Liver (tissue), 8 donors: ENCODE measurements at regions not wholly inside any gene's neighbourhood (a gene's known extent, or its start where the extent isn't known, plus 50 kb on each side); places are given as distances from the start of the nearest gene placed in this dataset.

Source experiments
- DNase-seq: peaks from one replicate; pipeline ENCODE4 v3.0.0-alpha.2; 2017; ENCODE audit warnings: low spot score
- H3K27ac ChIP-seq, 2 donors: one replicate each; pipeline ENCODE4 v1.7.0; 2013; ENCODE audit warnings: inconsistent platforms in 2 of 2, low read length in 2 of 2, control low read depth in 1 of 2, low read depth in 1 of 2, mild to moderate bottlenecking in 1 of 2
- H3K27me3 ChIP-seq, 4 donors: one replicate each; pipeline versions ENCODE4 v1.6.1 to v1.7.0; 2013; ENCODE audit warnings: low read length in 3 of 4, inconsistent platforms in 1 of 4, mild to moderate bottlenecking in 1 of 4, moderate library complexity in 1 of 4; ENCODE audit not compliant: control insufficient read depth in 4 of 4, insufficient read depth in 4 of 4
- H3K36me3 ChIP-seq, 4 donors: one replicate each; pipeline versions ENCODE4 v1.6.1 to v1.7.0; 2013; ENCODE audit warnings: low read length in 3 of 4, mild to moderate bottlenecking in 3 of 4, low read depth in 1 of 4, moderate library complexity in 1 of 4; ENCODE audit not compliant: control insufficient read depth in 4 of 4, insufficient read depth in 3 of 4
- H3K4me1 ChIP-seq, 4 donors: one replicate each; pipeline versions ENCODE4 v1.6.1 to v1.7.0; 2013; ENCODE audit warnings: low read length in 3 of 4, mild to moderate bottlenecking in 3 of 4, moderate library complexity in 1 of 4; ENCODE audit not compliant: control insufficient read depth in 4 of 4, insufficient read depth in 4 of 4
- H3K4me3 ChIP-seq, 3 donors: one replicate each; pipeline versions ENCODE4 v1.6.1 to v1.7.0; 2013; ENCODE audit warnings: low read length in 3 of 3, control low read depth in 1 of 3, low read depth in 1 of 3, mild to moderate bottlenecking in 1 of 3
- H3K9ac ChIP-seq, 2 donors: one replicate each; pipeline ENCODE4 v1.7.0; 2013; ENCODE audit warnings: low read length in 2 of 2, mild to moderate bottlenecking in 2 of 2, moderate library complexity in 2 of 2, control low read depth in 1 of 2, low read depth in 1 of 2
- H3K9me3 ChIP-seq, 4 donors: one replicate each; pipeline versions ENCODE4 v1.6.1 to v1.7.0; 2013; ENCODE audit warnings: low read length in 3 of 4; ENCODE audit not compliant: control insufficient read depth in 4 of 4
- ATF3 ChIP-seq: IDR thresholded peaks from 2 replicates; pipeline ENCODE4 v1.6.1; 2016; ENCODE audit warnings: antibody characterized with exemption
- CTCF ChIP-seq: fragments of 150-350 bp; IDR thresholded peaks from 2 replicates; pipeline ENCODE4 v1.5.1; 2017; ENCODE audit warnings: improper control_type of control experiment, low read depth, low read length; ENCODE audit not compliant: missing input control
- EGR1 ChIP-seq, 2 donors: IDR thresholded peaks; 2 replicates each; pipeline ENCODE4 v1.6.1; 2016 to 2018; ENCODE audit warnings: antibody characterized with exemption in 2 of 2, low read depth in 2 of 2
- FOXA1 ChIP-seq: IDR thresholded peaks from 2 replicates; pipeline ENCODE4 v1.6.1; 2016; ENCODE audit warnings: antibody characterized with exemption
- FOXA2 ChIP-seq: IDR thresholded peaks from 2 replicates; pipeline ENCODE4 v1.6.1; 2016; ENCODE audit warnings: antibody characterized with exemption
- GABPA ChIP-seq, 2 donors: IDR thresholded peaks in 1 of 2; conservative IDR thresholded peaks in 1 of 2; 2 replicates each; pipeline ENCODE4 v1.6.1; 2016; ENCODE audit warnings: antibody characterized with exemption in 2 of 2, mild to moderate bottlenecking in 1 of 2, moderate library complexity in 1 of 2
- HNF4A ChIP-seq, 2 donors: conservative IDR thresholded peaks; 2 replicates each; pipeline ENCODE4 v1.6.1; 2016; ENCODE audit warnings: antibody characterized with exemption in 2 of 2, mild to moderate bottlenecking in 2 of 2
- HNF4G ChIP-seq: IDR thresholded peaks from 2 replicates; pipeline ENCODE4 v1.6.1; 2016; ENCODE audit warnings: antibody characterized with exemption
- JUND ChIP-seq, 2 donors: IDR thresholded peaks; 2 replicates each; pipeline ENCODE4 v1.6.1; 2016; ENCODE audit warnings: antibody characterized with exemption in 2 of 2
- NR2F2 ChIP-seq: IDR thresholded peaks from 2 replicates; pipeline ENCODE4 v1.6.1; 2016; ENCODE audit warnings: antibody characterized with exemption
- RAD21 ChIP-seq, 2 donors: IDR thresholded peaks; 2 replicates each; pipeline ENCODE4 v1.6.1; 2016; ENCODE audit warnings: antibody characterized with exemption in 2 of 2, mild to moderate bottlenecking in 2 of 2
- REST ChIP-seq: IDR thresholded peaks from 2 replicates; pipeline ENCODE4 v1.6.1; 2016; ENCODE audit warnings: antibody characterized with exemption, mild to moderate bottlenecking
- RXRA ChIP-seq, 2 donors: IDR thresholded peaks; 2 replicates each; pipeline ENCODE4 v1.6.1; 2017 to 2018; ENCODE audit warnings: antibody characterized with exemption in 2 of 2, mild to moderate bottlenecking in 1 of 2
- SP1 ChIP-seq: IDR thresholded peaks from 2 replicates; pipeline ENCODE4 v1.6.1; 2018; ENCODE audit warnings: antibody characterized with exemption, mild to moderate bottlenecking
- TAF1 ChIP-seq: conservative IDR thresholded peaks from 2 replicates; pipeline ENCODE4 v1.6.1; 2016; ENCODE audit warnings: antibody characterized with exemption, mild to moderate bottlenecking
- YY1 ChIP-seq: IDR thresholded peaks from 2 replicates; pipeline ENCODE4 v1.6.1; 2016; ENCODE audit warnings: antibody characterized with exemption, mild to moderate bottlenecking
- ZBTB33 ChIP-seq: IDR thresholded peaks from 2 replicates; pipeline ENCODE4 v1.6.1; 2016; ENCODE audit warnings: antibody characterized with exemption
- WGBS: extraction: QIAGEN DNeasy Blood & Tissue Kit; methylation state at CpG from one replicate; pipeline ENCODE4 v1.1.7; 2013; 5-methylcytosine and 5-hydroxymethylcytosine counted together
- donor health status: healthy.
- donor health status: healthy.
- donor health status: healthy.
- donor health status: healthy.
- donor health status: healthy.

- Histone ChIP-seq H3K27ac (no peak overlapping the region), H3K36me3 (no peaks in the 10 kb centered on the region), H3K9me3 (no peaks in the 10 kb centered on the region), H3K4me1 (no peaks in the 10 kb centered on the region), H3K4me3 (no peak overlapping the region), H3K27me3 (no peaks in the 10 kb centered on the region), H3K9ac (no peak overlapping the region)
- 82% methylated on average over 3 of the region's 3 CpGs for WGBS
- TF ChIP-seq RXRA (IDR thresholded peaks at IDR 0.05) (no peak), EGR1 (IDR thresholded peaks at IDR 0.05; ENCODE audit: low read depth in 2 of 2) (no peak), HNF4A (conservative IDR thresholded peaks at IDR 0.05) (no peak), REST (no peak), GABPA (IDR thresholded peaks at IDR 0.05 in 1 of 2, conservative IDR thresholded peaks at IDR 0.05 in 1 of 2) (no peak), JUND (IDR thresholded peaks at IDR 0.05) (no peak), CTCF (no peak), TAF1 (no peak), SP1 (no peak), ZBTB33 (no peak), ATF3 (no peak), FOXA1 (no peak), RAD21 (IDR thresholded peaks at IDR 0.05) (no peak), YY1 (no peak)
- no peak for DNase-seq
These were observed 247.3 kb downstream of the MAFB start for GRCh38 chr20:40441771-40442170.

DNA sequence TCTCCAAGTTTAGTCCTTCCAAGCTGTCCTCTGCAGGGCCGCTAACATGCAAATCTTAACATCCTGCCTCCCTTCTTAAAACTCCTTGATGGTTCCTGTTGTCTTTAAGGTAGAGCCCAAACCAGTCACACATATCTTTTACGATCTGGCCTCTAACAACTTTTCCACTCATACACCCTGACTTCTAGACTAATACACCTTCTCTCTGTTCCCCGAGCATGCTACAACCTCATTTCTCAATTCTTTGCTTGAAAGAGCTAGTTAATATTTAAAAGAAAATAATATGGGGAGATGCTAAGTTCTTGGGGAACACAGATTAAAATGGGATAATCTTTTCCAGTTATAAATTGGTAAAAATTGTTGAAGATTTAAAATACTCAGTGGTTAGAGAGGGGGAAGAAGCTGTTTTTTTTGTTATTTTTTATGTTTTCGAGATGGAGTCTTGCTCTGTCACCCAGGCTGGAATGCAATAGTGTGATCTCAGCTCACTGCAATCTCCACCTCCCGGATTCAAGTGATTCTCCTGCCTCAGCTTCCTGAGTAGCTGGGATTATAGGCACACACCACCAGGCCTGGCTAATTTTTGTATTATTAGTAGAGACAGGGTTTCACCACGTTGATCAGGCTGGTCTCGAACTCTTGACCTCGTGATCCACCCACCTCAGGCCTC lies 250.7 kb downstream of the MAFB start:
- Histone ChIP-seq H3K9me3 (no peaks in the 10 kb centered on the region), H3K36me3 (no peaks in the 10 kb centered on the region), H3K4me1 (no peaks in the 10 kb centered on the region), H3K27me3 (no peaks in the 10 kb centered on the region), H3K4me3 (no peak overlapping the region), H3K9ac (no peak overlapping the region), H3K27ac (no peak overlapping the region)
- WGBS: 86% methylated on average over 8 of the region's 8 CpGs
- no peak for DNase-seq
- TF ChIP-seq RAD21 (IDR thresholded peaks at IDR 0.05) (no peak), NR2F2 (no peak), HNF4G (no peak), CTCF (no peak), ATF3 (no peak), JUND (IDR thresholded peaks at IDR 0.05) (no peak), HNF4A (conservative IDR thresholded peaks at IDR 0.05) (no peak), GABPA (IDR thresholded peaks at IDR 0.05 in 1 of 2, conservative IDR thresholded peaks at IDR 0.05 in 1 of 2) (no peak), REST (no peak), RXRA (IDR thresholded peaks at IDR 0.05) (no peak), YY1 (no peak), FOXA2 (no peak), TAF1 (no peak), SP1 (no peak)
